GM19351 (cell line): ENCODE measurements at regions not wholly inside any gene's neighbourhood (a gene's known extent, or its start where the extent isn't known, plus 50 kb on each side); places are given as distances from the start of the nearest gene placed in this dataset.

Experiments used
- ATAC-seq: cut with Tn5 transposase; IDR thresholded peaks from one replicate; pipeline ENCODE4 v1.9.1; 2021; ENCODE audit warnings: mild to moderate bottlenecking, moderate library complexity; ENCODE audit not compliant: unreplicated experiment

DNA sequence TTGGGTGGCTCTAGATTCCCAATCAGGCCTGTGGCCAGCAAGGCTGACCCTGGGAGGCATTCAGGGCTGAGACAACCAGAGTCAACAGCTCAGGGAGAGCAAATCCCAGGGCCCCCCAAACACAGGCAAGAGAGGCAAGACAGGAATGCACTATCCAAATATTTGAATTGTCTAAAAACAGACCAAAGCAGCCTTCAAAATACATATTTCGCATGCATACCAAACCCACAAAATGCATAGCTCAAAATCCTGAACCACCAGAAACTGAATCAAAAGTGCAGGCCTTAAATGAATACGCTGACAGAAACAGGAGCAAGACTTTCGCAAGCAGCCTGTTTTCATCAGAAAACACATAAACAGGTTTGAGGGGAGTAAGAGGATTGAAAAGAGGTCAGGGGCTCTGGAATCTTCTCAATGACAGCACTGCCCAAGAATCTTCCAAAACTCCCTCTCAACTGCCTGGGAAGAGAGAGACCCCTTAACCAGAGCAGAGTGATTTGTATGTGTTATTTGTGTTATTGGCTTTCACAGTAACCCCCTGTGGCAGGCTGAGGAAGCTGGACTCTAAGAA is 213.6 kb upstream of the CDH5 start:
- no peak for ATAC-seq

DNA sequence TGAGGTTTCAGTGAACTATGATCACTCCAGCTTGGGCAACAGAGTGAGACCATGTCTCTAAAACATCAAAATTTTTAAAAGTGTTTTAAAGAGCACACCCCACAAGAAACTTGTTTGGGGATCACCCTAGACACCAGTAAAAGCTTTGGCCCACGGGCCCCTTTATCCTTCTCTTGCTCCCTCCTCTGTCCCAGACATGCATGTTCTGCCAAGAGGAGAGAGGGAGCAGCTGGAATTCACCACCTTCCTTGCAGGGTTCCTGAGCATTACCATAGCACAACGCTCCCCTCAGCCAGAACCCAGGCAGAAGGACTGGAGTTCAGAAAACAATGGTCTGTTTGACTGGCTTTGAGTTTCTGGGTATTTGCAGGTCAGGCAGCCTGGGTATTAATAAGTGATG is 214.3 kb upstream of the CDH5 start:
- no peak for ATAC-seq

- no peak for ATAC-seq
Measured at GRCh38 chr16:66150698-66151482, 215.6 kb upstream of the CDH5 start.

GRCh38 chr16:66147291-66147690 is 219.2 kb upstream of the CDH5 start:
- ATAC-seq, result no peak

DNA sequence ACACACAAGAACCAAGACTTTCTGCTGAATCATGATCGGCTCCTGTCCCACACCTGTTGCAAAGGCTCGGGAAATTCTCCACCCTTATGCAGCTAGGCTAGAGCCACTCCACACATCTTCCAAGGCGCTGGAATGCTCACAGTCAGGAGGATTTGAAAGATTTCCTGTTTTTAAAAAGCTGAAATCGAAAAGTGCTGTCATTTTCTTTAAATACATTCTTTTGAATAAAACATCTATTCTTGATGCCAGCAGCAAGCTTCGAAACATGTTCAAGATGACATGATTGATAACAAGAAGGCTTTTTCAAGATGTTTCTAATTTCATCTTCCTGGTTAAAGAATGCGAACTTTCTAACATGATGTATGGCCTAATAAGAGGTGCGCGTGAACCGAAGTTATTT is 219.7 kb upstream of the CDH5 start:
- ATAC-seq, result no peak

DNA sequence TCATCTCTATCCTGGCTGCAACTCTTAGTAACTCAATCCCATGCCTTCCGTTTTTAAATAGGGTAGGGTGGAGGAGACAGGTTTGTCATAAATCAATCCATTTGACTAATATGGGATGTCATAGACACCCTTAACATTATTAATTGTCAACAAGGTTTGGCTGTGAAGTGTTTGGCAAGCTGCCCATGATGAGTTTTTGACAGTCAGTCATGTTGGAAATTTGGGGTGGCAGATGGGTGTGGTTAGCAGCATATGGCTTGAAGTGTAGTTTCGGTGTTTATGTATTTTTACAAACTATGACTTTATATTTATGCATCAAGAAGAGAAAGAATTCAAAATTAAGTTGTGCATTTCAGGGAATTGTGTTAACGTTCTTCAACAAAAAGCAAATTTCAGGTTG is 221.8 kb upstream of the CDH5 start:
- no peak for ATAC-seq

- no peak for ATAC-seq
Measured at GRCh38 chr16:66143415-66143814, 223.1 kb upstream of the CDH5 start.

DNA sequence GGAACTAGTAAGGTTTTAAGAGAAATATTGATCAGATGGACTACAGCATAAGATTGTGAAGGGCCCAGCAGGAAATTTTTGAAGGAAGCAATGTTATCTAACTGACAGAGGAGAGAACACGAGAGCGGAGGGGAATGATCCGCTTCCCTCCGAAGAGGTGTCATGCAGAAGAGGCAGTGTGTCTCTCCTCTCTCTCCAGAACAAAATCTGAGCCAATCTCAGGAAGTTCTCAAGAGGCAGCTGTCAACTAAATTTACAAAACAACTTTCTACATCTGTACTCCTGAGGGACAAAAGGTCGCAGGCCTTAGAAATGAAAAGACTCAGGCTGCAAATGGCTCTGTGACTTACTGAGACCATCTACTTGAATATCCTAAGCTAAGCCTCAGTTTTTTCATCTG is 224.6 kb upstream of the CDH5 start:
- ATAC-seq, result no peak

DNA sequence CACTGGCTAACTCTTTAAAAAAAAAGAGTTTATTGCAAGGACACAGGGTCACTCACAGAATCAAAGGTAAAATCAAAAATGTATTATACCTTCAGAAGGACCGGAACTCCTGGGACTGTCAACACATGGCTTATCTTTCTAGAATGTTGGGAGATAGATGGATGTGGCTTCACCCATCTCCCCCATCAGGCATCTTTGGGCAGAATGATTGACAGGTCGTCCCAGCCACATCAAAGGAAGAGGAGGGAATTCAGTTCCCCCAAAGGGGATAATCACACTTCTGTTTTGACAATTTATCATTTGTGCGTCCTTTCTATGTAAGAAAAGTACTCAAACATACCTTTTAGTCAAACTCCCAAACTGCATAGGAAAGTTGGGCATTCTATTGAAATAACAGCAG is 228.6 kb upstream of the CDH5 start:
- no peak for ATAC-seq

DNA sequence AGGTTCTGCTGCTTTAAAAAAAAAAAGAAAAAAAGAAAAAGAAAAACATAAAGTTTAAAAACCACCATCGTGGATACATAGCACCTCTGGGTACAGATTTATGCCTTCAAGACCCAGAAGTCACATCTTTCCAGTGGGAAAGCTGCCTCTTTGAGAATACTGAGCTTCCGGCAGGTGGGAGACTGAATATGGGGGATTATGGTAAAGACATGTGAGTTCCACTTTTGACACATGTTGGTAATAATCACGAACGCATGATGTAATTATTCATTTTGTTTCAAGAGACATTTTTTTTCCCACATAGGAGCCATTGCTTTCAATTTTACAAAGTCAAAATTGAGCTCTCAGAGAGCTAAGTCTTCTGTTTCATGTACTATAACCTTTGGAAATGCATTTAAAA is 229.7 kb upstream of the CDH5 start:
- ATAC-seq, result no peak

GRCh38 chr16:66135838-66136237 is 230.7 kb upstream of the CDH5 start:
- no peak for ATAC-seq

GRCh38 chr16:66135421-66135831 is 231.1 kb upstream of the CDH5 start:
- ATAC-seq, result no peak

DNA sequence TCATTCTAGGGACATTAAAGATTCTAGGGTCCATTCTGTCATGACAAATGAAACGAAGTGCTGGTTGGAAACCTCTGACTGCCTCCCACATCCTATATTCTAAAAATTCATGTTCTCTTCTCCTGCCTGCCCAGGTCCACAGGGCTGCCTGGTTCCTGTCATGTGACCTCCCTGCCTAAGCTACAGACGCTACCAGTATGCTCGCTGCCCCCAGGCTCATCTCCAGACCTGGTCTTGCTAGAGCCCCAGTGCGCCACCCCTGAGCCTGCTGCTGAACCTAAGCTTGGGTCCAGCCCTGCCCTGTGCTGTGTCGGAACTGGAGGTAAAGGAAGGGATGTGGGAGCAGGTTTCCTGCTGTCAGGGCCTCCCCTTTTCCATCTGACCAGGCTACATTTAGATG is 231.6 kb upstream of the CDH5 start:
- no peak for ATAC-seq

DNA sequence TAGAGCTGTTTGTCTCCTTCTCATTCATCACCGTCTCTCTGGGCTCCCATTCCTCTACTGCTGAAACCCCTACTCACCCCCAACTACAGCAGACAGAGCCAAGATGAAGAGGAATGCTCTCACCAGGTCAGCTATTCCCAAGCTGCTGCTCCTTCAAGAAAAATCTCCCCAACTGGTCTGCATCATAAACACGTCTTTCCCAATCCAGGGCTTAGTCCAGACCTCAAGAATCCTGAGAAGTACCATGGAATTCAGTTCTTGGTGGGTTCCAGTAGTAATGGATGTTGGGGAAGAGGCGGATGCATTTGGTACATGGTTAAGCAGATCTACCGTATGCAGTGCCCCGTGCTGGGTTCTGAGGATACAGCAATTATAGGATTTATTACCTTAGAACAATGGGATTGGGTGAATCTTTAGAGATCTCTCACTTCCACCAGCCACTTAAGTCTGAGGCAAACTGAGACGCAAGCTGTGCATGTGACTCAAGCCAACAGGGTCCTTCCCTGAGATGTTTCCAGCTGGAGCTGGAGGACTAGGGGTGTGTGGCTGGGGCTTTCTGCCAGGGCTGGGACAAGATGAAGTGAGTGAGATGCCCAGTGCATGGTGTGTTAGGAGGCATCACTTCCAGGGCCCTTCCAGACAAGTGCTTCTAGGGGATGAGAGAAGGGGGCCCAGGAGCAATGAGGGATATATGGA is 232.7 kb upstream of the CDH5 start:
- ATAC-seq, result no peak

DNA sequence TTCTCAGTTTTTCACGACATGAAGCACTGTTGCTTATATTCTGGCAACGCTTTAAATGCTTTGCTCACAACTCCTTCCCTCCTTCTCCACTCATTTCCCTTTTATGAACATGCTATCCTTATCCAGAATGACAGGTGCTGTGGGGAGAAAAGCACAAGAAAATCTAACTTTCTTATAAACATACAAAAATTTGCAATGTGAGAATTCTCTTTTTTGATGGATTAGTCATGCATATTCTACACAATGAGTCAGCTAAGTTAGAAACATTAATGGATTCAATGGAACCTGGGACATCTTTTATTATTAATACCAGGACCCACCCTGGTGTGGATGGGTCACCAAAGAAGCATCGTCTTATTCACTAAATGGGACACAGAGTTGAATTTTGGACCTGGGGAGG is 234.6 kb upstream of the CDH5 start:
- no peak for ATAC-seq

- no peak for ATAC-seq
Measured at GRCh38 chr16:66131156-66131807, 235.2 kb upstream of the CDH5 start.

GRCh38 chr16:66130296-66130905 is 236.1 kb upstream of the CDH5 start:
- no peak for ATAC-seq

DNA sequence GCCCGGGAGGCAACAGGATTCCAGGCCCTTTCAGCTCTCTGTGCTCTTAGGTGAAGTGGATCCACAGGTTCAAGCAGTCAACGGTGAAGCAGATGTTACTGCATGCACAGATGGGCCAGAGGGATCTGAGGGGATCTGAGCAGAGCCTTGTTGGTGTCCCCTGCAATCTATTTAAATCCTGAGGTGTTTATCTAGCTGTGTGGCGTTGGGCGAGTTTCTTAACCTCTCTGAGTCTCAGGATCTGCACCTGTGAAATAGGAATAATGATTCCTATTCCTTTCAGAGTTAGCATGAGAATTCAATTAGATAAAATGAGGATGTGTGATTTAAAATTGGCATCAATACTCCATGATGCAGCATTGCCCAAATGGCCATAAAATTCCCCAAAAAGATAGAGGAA is 237.3 kb upstream of the CDH5 start:
- ATAC-seq, result no peak

- ATAC-seq, result no peak
Measured at GRCh38 chr16:66128371-66128770, 238.1 kb upstream of the CDH5 start.

DNA sequence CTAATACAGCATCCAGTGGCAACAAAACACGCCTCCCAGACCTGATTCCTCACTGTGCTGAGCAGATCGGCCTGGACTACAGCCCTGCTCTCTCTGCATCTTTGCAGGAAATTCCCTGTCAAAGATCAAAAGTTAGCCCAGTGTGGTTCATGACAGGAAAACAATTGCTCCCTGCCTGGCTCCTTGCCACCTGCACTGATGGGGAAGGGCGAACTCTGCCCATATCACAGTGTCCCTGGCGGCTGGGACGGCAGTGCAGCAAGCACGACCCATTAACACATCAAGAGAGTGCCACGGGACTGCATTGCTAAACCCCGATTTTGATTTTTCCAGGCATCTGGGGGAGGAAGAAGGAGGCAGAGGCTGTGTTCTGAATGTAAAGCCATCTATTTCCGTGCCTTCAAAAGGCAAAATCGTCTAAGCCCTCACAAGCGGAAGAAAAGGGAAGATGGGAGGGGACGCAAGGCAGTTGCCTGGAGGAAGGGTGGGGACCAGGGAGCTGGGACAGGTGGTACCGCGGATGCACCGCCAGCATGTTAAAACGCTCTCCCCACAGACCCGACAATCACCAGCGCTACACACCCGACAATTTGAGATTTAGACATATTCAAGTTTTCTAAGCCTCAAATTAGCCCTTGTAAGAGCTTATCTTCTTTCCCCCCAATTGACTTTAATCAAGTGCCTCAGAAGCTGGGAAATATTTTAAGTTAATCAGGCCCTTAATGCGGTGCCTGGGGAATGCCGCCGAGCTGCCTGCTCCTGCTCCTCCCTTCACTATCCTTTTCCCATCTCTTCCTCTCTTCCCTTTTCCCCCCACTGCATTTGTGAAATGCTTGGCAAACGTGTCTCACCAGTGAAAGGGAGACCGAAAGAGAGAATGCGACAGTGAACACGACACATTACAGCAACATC is 238.8 kb upstream of the CDH5 start:
- no peak for ATAC-seq
